Gastrocnemius medialis (tissue), 4 donors: ENCODE measurements at regions not wholly inside any gene's neighbourhood (a gene's known extent, or its start where the extent isn't known, plus 50 kb on each side); places are given as distances from the start of the nearest gene placed in this dataset.

Experiments used
- ATAC-seq, 2 donors: fragments of 150-250 bp; one replicate each; pipeline ENCODE4 v1.9.1; 2016
- DNase-seq, 2 donors: peaks; one replicate each; pipeline ENCODE4 v3.0.0-alpha.2; 2019
- H3K27ac ChIP-seq, 4 donors: fragments of 200-600 bp; sonication (generic); 1 replicate in 1 of 4; 2 replicates in 3 of 4; pipeline ENCODE4 v1.5.1; 2016 to 2018; ENCODE audit warnings: mild to moderate bottlenecking in 2 of 4, moderate library complexity in 1 of 4
- H3K27me3 ChIP-seq, 3 donors: fragments of 200-600 bp; sonication (generic) in 2 of 3; 1 replicate in 1 of 3; 2 replicates in 2 of 3; pipeline versions ENCODE4 v1.5.1 to v1.6.0; 2016 to 2019; ENCODE audit warnings: mild to moderate bottlenecking in 1 of 3, moderate library complexity in 1 of 3
- H3K36me3 ChIP-seq, 2 donors: fragments of 200-600 bp; sonication (generic) in 1 of 2; one replicate each; pipeline ENCODE4 v1.5.1; 2017 to 2018
- H3K4me1 ChIP-seq, 2 donors: fragments of 200-600 bp; sonication (generic) in 1 of 2; one replicate each; pipeline ENCODE4 v1.5.1; 2016 to 2017; ENCODE audit warnings: mild to moderate bottlenecking in 2 of 2
- H3K4me3 ChIP-seq, 4 donors: fragments of 200-600 bp; sonication (generic) in 3 of 4; 1 replicate in 1 of 4; 2 replicates in 3 of 4; pipeline ENCODE4 v1.5.1; 2016 to 2019; ENCODE audit warnings: mild to moderate bottlenecking in 2 of 4
- H3K9me3 ChIP-seq, 3 donors: fragments of 200-600 bp; sonication (generic) in 2 of 3; 1 replicate in 1 of 3; 2 replicates in 2 of 3; pipeline ENCODE4 v1.5.1; 2016 to 2019
- CTCF ChIP-seq, 5 experiments: fragments of 450-650 bp in 3 of 5; fragments of 200-600 bp in 2 of 5; sonication (generic) in 2 of 5; IDR thresholded peaks in 4 of 5; conservative IDR thresholded peaks in 1 of 5; 1 replicate in 4 of 5; 2 replicates in 1 of 5; pipeline ENCODE4 v1.5.1; 2016 to 2019; ENCODE audit warnings: antibody characterized with exemption in 5 of 5, mild to moderate bottlenecking in 3 of 5, moderate library complexity in 3 of 5
- POLR2A ChIP-seq, 2 donors: fragments of 450-650 bp; IDR thresholded peaks; one replicate each; pipeline ENCODE4 v1.6.1; 2017; ENCODE audit warnings: antibody characterized with exemption in 2 of 2, mild to moderate bottlenecking in 2 of 2, moderate library complexity in 2 of 2
- in situ Hi-C, 4 donors: fragments of 200-750 bp; cut with MboI; loops; one replicate each; pipeline versions ENCODE4 v1.15.0 to v1.8.0; 2017; ENCODE audit warnings: low sequenced_read_pairs in 4 of 4
- intact Hi-C: fragments of 100-400 bp; cut with DNase I; formaldehyde crosslinking; loops from one replicate; pipeline ENCODE4 v1.15.1; 2023; ENCODE audit warnings: low total_unique reads

- in situ Hi-C loops: loop anchor here in 1 of 4 donors (5.0 kb wide), 1 partner anchor 40 kb away; no protein-coding TSS in a partner anchor
- H3K27ac ChIP-seq: no peak overlapping the region
- TF ChIP-seq CTCF (IDR thresholded peaks at IDR 0.05 in 4 of 5, conservative IDR thresholded peaks at IDR 0.05 in 1 of 5) (no peak), POLR2A (IDR thresholded peaks at IDR 0.05) (no peak)
- ATAC-seq (no peak), DNase-seq (no peak)
- no peaks in the 10 kb centered on the region for H3K36me3 ChIP-seq
- H3K4me3 ChIP-seq: no peak overlapping the region
- no peaks in the 10 kb centered on the region for H3K4me1 ChIP-seq
- intact Hi-C loops: no loop called here
- no peaks in the 10 kb centered on the region for H3K27me3 ChIP-seq
- no peaks in the 10 kb centered on the region for H3K9me3 ChIP-seq
Measured at GRCh38 chr1:187951817-187952216, 1123.1 kb downstream of the PLA2G4A start.

DNA sequence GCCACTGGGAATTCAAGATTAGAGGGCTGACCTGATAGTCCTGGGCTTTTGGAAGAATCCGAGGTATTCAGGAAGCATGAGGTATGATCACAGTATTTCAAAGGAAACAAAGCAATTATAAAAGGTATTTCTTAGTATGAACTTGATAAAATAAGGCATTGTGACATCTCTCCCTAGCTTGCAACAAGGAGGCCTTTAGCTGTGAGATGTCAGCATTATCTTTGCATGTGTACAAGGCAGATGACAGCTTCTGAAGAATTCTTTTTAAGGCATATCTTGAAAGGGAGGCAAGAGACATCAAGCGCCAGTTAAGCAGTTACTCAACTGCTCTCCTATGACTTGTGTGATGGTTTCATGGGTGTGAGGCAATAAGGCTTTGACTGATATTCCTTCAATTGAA lies 1123.7 kb downstream of the PLA2G4A start:
- Histone ChIP-seq H3K27me3 (no peaks in the 10 kb centered on the region), H3K27ac (no peak overlapping the region), H3K9me3 (no peaks in the 10 kb centered on the region), H3K4me1 (no peaks in the 10 kb centered on the region), H3K4me3 (no peak overlapping the region), H3K36me3 (no peaks in the 10 kb centered on the region)
- no peak for TF ChIP-seq POLR2A (IDR thresholded peaks at IDR 0.05)
- no peak for TF ChIP-seq CTCF (IDR thresholded peaks at IDR 0.05 in 4 of 5, conservative IDR thresholded peaks at IDR 0.05 in 1 of 5)
- no peak for DNase-seq
- in situ Hi-C loops: loop anchor here in 1 of 4 donors (5.0 kb wide), 1 partner anchor 40 kb away; no protein-coding TSS in a partner anchor
- no peak for ATAC-seq
- intact Hi-C loops: no loop called here

DNA sequence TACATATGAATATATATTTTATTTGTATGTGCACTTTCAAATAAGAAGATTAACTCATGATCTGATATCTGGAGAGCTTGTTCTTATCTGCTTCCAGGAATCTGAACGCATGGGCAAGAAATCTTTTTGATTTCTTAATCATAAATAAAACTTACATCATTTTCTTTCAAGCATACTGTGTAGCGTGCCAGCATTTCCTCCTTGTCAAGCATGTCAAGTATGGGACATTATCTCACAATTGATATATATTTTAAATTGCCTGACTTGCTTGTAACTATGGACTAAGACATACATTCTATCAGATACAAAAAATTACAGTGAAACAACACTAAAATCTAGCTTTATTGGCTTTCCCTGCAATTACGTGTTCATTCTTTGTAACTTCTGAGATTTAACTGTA lies 1128.2 kb downstream of the PLA2G4A start:
- Histone ChIP-seq H3K27me3 (no peaks in the 10 kb centered on the region), H3K4me1 (no peaks in the 10 kb centered on the region), H3K9me3 (no peaks in the 10 kb centered on the region), H3K4me3 (no peak overlapping the region), H3K36me3 (no peaks in the 10 kb centered on the region), H3K27ac (no peak overlapping the region)
- TF ChIP-seq CTCF (IDR thresholded peaks at IDR 0.05 in 4 of 5, conservative IDR thresholded peaks at IDR 0.05 in 1 of 5) (no peak), POLR2A (IDR thresholded peaks at IDR 0.05) (no peak)
- ATAC-seq: no peak
- no peak for DNase-seq
- intact Hi-C loops (no loop called here), in situ Hi-C loops (no loop called here)

DNA sequence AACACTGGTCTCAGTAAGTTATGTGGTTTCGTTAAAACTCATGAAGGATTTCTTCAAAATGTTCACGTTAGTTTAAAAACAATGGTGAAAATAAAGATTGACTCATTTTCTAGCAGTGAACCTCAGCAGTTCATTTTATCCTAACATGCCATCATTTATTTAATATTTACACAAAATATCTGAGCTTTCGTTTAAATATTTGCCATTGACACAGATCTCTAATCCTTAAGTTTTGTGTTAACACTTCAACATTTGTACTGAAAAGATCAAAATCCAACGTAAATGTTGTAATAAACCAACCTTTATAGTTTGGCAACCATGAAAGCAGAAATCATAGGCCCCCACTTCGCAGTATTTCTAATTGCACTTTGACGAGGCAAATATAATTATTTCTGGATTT lies 1129.5 kb downstream of the PLA2G4A start:
- ATAC-seq (no peak), DNase-seq (no peak)
- intact Hi-C loops: no loop called here
- Histone ChIP-seq H3K4me1 (no peaks in the 10 kb centered on the region), H3K27ac (no peak overlapping the region), H3K4me3 (no peak overlapping the region), H3K9me3 (no peaks in the 10 kb centered on the region), H3K27me3 (no peaks in the 10 kb centered on the region), H3K36me3 (no peaks in the 10 kb centered on the region)
- TF ChIP-seq CTCF (IDR thresholded peaks at IDR 0.05 in 4 of 5, conservative IDR thresholded peaks at IDR 0.05 in 1 of 5): no peak
- TF ChIP-seq POLR2A (IDR thresholded peaks at IDR 0.05): no peak
- in situ Hi-C loops: no loop called here

DNA sequence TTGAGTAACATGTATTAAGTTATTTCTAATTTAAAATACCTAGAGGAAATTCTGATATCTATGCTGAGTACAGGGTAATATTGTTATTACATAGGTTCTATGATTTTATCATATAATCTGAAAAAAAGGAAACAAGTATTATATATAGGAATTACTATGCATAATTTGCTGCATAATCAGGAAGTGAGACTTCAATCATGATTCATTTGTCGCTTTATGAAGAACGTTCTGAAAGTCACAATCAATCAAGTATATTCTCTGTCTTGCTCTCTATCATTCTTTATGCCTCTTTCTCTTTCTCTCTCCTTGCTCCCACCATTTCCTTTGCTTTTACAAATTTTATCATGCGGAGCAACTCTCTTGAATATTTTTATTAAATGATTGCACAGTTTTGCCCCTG lies 1130.3 kb downstream of the PLA2G4A start:
- no peak for DNase-seq
- no peak overlapping the region for H3K4me3 ChIP-seq
- intact Hi-C loops (no loop called here), in situ Hi-C loops (no loop called here)
- no peak overlapping the region for H3K27ac ChIP-seq
- no peaks in the 10 kb centered on the region for H3K9me3 ChIP-seq
- no peaks in the 10 kb centered on the region for H3K36me3 ChIP-seq
- no peak for TF ChIP-seq CTCF (IDR thresholded peaks at IDR 0.05 in 4 of 5, conservative IDR thresholded peaks at IDR 0.05 in 1 of 5)
- no peak for ATAC-seq
- no peaks in the 10 kb centered on the region for H3K4me1 ChIP-seq
- H3K27me3 ChIP-seq: no peaks in the 10 kb centered on the region
